ENCODE measurements at regions not wholly inside any gene's neighbourhood (a gene's known extent, or its start where the extent isn't known, plus 50 kb on each side); places are given as distances from the start of the nearest gene placed in this dataset.
"Not testable (repeated sequence)": the region's sequence is repeated elsewhere in the genome, so short reads cannot be mapped to it uniquely, and the experiment has no call there.

DNA sequence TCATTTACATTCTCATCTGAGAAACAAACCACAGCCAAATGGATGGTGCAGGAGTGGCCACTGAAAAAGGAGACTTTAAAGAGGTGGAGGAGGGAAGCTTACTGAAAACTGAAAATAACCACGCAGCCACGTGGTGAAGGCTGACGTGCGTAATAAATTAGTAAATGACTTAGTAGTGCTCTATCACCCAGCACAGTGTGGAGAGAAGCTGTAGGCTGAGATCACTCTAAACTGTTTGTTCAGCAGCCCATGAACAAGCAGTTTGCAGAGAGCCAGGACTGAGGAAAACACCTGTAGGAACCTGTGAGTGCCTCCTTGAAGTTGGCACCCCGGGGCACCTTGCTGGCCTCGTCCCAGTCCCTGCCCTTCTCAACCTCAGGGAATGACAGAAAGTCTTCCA, 193.0 kb downstream of the TXNL1 start:
- intact Hi-C loops (cut with DNase I), result no loop called here
- no peak overlapping the region for H3K27ac ChIP-seq
- 57% methylated on average over 6 of the region's 6 CpGs for WGBS

GRCh38 chr18:56444201-56444600, 194.2 kb downstream of the TXNL1 start:
- Histone ChIP-seq H3K9me3 (no peaks in the 10 kb centered on the region), H3K27ac (no peak overlapping the region), H3K4me3 (no peak overlapping the region), H3K4me1 (replicated peaks) (no peaks in the 10 kb centered on the region), H3K36me3 (no peaks in the 10 kb centered on the region), H3K27me3 (replicated peaks; ENCODE audit: insufficient read depth) (no peaks in the 10 kb centered on the region)
- intact Hi-C loops (cut with DNase I), result no loop called here
- 71% methylated on average over 3 of the region's 3 CpGs for WGBS
- TF ChIP-seq POLR2A (IDR thresholded peaks at IDR 0.05) (no peak), POLR2AphosphoS5 (IDR thresholded peaks at IDR 0.05) (no peak)
- TF ChIP-seq, protein P1, sequence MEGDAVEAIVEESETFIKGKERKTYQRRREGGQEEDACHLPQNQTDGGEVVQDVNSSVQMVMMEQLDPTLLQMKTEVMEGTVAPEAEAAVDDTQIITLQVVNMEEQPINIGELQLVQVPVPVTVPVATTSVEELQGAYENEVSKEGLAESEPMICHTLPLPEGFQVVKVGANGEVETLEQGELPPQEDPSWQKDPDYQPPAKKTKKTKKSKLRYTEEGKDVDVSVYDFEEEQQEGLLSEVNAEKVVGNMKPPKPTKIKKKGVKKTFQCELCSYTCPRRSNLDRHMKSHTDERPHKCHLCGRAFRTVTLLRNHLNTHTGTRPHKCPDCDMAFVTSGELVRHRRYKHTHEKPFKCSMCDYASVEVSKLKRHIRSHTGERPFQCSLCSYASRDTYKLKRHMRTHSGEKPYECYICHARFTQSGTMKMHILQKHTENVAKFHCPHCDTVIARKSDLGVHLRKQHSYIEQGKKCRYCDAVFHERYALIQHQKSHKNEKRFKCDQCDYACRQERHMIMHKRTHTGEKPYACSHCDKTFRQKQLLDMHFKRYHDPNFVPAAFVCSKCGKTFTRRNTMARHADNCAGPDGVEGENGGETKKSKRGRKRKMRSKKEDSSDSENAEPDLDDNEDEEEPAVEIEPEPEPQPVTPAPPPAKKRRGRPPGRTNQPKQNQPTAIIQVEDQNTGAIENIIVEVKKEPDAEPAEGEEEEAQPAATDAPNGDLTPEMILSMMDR (IDR thresholded peaks at IDR 0.05), result no peak
- no peak for DNase-seq (ENCODE audit: low spot score)

More for the DNA sequence above, 193.0 kb downstream of the TXNL1 start:
- Histone ChIP-seq H3K36me3 (no peaks in the 10 kb centered on the region), H3K4me1 (replicated peaks) (no peaks in the 10 kb centered on the region), H3K27me3 (replicated peaks; ENCODE audit: insufficient read depth) (no peaks in the 10 kb centered on the region), H3K9me3 (no peaks in the 10 kb centered on the region), H3K4me3 (no peak overlapping the region)
- TF ChIP-seq POLR2A (IDR thresholded peaks at IDR 0.05) (no peak), POLR2AphosphoS5 (IDR thresholded peaks at IDR 0.05) (no peak)
- TF ChIP-seq, protein P1 (IDR thresholded peaks at IDR 0.05), result no peak
- no peak for DNase-seq (ENCODE audit: low spot score)

- DNase-seq (ENCODE audit: low spot score), result no peak
- Histone ChIP-seq H3K9me3 (no peaks in the 10 kb centered on the region), H3K27ac (no peak overlapping the region), H3K4me1 (replicated peaks) (no peaks in the 10 kb centered on the region), H3K27me3 (replicated peaks; ENCODE audit: insufficient read depth) (no peaks in the 10 kb centered on the region), H3K36me3 (no peaks in the 10 kb centered on the region), H3K4me3 (no peak overlapping the region)
- intact Hi-C loops (cut with DNase I), result no loop called here
- TF ChIP-seq POLR2A (IDR thresholded peaks at IDR 0.05) (no peak), POLR2AphosphoS5 (IDR thresholded peaks at IDR 0.05) (no peak)
- TF ChIP-seq, protein P1 (IDR thresholded peaks at IDR 0.05), result no peak
- WGBS, result 75% methylated on average over 3 of the region's 3 CpGs
Measured at GRCh38 chr18:56443166-56443907, 195.1 kb downstream of the TXNL1 start.

- H3K27me3 ChIP-seq (replicated peaks; ENCODE audit: insufficient read depth); DNase-seq (ENCODE audit: low spot score); H3K36me3 ChIP-seq; intact Hi-C loops (cut with DNase I); H3K4me1 ChIP-seq (replicated peaks); H3K9me3 ChIP-seq; H3K27ac ChIP-seq; H3K4me3 ChIP-seq: not testable (repeated sequence)
- WGBS, result 90% methylated on average over 2 of the region's 2 CpGs
Measured at GRCh38 chr18:56438480-56438879, 199.9 kb downstream of the TXNL1 start.

DNA sequence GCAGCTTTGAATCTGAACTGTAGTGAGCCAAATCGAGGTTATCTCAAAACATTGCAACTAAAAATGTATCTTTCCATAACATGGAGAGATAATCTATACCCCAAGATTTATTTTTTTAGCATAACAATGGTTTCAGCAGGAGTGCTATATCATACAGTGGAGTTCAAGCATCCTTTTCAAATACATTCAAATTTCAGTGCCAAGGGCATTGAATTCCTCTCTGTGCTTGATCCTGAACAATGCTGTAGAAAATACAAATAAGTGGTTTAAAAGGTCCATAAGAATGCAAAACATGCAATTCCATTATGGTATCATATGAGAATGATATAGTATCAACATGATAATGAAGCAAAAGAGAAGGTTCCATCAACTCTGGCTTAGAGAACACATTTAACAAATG, 201.7 kb downstream of the TXNL1 start:
- no peak overlapping the region for H3K27ac ChIP-seq
- H3K36me3 ChIP-seq, result no peaks in the 10 kb centered on the region
- intact Hi-C loops (cut with DNase I), result no loop called here
- H3K27me3 ChIP-seq (replicated peaks; ENCODE audit: insufficient read depth), result no peaks in the 10 kb centered on the region
- DNase-seq (ENCODE audit: low spot score), result no peak
- 62% methylated on average over 1 of the region's 1 CpG for WGBS
- TF ChIP-seq, protein P1 (IDR thresholded peaks at IDR 0.05), result no peak
- TF ChIP-seq POLR2AphosphoS5 (IDR thresholded peaks at IDR 0.05) (no peak), POLR2A (IDR thresholded peaks at IDR 0.05) (no peak)
- H3K4me1 ChIP-seq (replicated peaks), result no peaks in the 10 kb centered on the region
- H3K4me3 ChIP-seq, result no peak overlapping the region
- no peaks in the 10 kb centered on the region for H3K9me3 ChIP-seq

Data from prostate gland (tissue), 2 donors.